Tibial artery (tissue), 4 donors: ENCODE measurements at regions not wholly inside any gene's neighbourhood (a gene's known extent, or its start where the extent isn't known, plus 50 kb on each side); places are given as distances from the start of the nearest gene placed in this dataset.

Source experiments
- DNase-seq, 2 donors: peaks; one replicate each; pipeline ENCODE4 v3.0.0-alpha.2; 2019
- H3K27ac ChIP-seq, 2 donors: fragments of 200-600 bp; sonication (generic) in 1 of 2; 1 replicate in 1 of 2; 2 replicates in 1 of 2; pipeline ENCODE4 v1.5.1; 2018 to 2019; ENCODE audit warnings: mild to moderate bottlenecking in 1 of 2
- H3K27me3 ChIP-seq, 2 donors: fragments of 200-600 bp; sonication (generic) in 1 of 2; one replicate each; pipeline versions ENCODE4 v1.5.1 to v1.6.0; 2016 to 2019
- H3K36me3 ChIP-seq, 3 donors: fragments of 200-600 bp; sonication (generic) in 2 of 3; one replicate each; pipeline ENCODE4 v1.5.1; 2016 to 2019; ENCODE audit warnings: mild to moderate bottlenecking in 2 of 3
- H3K4me1 ChIP-seq, 4 donors: fragments of 200-600 bp; sonication (generic) in 2 of 4; 1 replicate in 3 of 4; 2 replicates in 1 of 4; pipeline ENCODE4 v1.5.1; 2016 to 2019
- H3K4me3 ChIP-seq, 2 donors: fragments of 200-600 bp; sonication (generic) in 1 of 2; 1 replicate in 1 of 2; 2 replicates in 1 of 2; pipeline ENCODE4 v1.5.1; 2018 to 2019; ENCODE audit warnings: mild to moderate bottlenecking in 2 of 2
- H3K9me3 ChIP-seq, 3 donors: fragments of 200-600 bp; sonication (generic) in 1 of 3; one replicate each; pipeline ENCODE4 v1.5.1; 2016 to 2019
- intact Hi-C: fragments of 100-400 bp; cut with DNase I; formaldehyde crosslinking; loops from one replicate; pipeline ENCODE4 v1.15.0; 2023; ENCODE audit warnings: low total_unique reads
- TF ChIP-seq, protein P1 (sequence below), 2 experiments: fragments of 200-600 bp in 1 of 2; fragments of 450-650 bp in 1 of 2; IDR thresholded peaks; one replicate each; pipeline ENCODE4 v1.5.1; 2017 to 2019; ENCODE audit warnings: antibody characterized with exemption in 2 of 2, mild to moderate bottlenecking in 1 of 2, moderate library complexity in 1 of 2

DNA sequence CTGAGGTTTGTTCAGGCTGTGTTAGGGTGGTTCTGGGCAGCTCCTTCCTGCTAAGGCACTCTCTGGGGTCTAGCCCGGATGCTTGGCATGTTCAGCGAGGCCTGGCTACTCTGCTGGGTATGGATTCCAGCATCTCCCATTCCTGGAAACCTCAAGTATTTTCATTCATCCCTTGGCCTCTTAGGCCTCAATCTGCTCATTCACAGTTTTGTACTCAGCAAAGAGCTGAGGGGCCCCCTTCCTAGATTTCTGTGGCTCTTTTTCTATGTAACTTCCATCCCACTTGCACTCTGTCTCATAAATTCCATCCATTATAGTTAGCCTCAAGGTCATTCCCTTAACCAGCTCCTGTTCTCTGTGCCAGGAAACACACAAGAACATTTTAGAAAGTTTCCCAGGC, 798.8 kb upstream of the HS6ST1 start:
- Histone ChIP-seq H3K4me3 (no peak overlapping the region), H3K27me3 (no peaks in the 10 kb centered on the region), H3K4me1 (peaks cover 0 to 18% (median 12%) of the 10 kb centered on the region in 4 donors), H3K36me3 (no peaks in the 10 kb centered on the region), H3K27ac (peak overlapping the region; percentile 44 to 55), H3K9me3 (no peaks in the 10 kb centered on the region)
- intact Hi-C loops, result no loop called here
- TF ChIP-seq, protein P1, sequence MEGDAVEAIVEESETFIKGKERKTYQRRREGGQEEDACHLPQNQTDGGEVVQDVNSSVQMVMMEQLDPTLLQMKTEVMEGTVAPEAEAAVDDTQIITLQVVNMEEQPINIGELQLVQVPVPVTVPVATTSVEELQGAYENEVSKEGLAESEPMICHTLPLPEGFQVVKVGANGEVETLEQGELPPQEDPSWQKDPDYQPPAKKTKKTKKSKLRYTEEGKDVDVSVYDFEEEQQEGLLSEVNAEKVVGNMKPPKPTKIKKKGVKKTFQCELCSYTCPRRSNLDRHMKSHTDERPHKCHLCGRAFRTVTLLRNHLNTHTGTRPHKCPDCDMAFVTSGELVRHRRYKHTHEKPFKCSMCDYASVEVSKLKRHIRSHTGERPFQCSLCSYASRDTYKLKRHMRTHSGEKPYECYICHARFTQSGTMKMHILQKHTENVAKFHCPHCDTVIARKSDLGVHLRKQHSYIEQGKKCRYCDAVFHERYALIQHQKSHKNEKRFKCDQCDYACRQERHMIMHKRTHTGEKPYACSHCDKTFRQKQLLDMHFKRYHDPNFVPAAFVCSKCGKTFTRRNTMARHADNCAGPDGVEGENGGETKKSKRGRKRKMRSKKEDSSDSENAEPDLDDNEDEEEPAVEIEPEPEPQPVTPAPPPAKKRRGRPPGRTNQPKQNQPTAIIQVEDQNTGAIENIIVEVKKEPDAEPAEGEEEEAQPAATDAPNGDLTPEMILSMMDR (IDR thresholded peaks at IDR 0.05), result no peak
- DNase-seq, result no peak

DNA sequence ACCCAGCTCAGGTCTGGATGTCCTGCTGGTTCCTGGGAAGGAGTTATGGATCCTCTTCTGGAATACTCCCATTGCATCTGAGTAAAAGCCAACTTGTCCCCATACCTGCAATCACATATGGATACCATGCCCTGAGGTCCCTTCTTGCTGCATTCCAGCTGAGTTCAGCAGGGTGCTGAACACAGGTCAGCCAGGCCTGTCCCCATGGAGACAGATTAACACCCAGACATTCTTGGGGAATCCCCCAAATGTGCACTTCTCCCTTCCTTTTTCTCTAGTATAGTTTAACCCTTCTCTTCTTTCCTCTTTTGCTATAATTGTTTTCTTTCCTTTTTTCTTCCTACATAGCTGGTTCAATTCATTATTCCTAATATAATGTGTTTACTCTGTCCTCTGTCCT, 799.6 kb upstream of the HS6ST1 start:
- H3K9me3 ChIP-seq, result no peaks in the 10 kb centered on the region
- no peaks in the 10 kb centered on the region for H3K27me3 ChIP-seq
- intact Hi-C loops, result no loop called here
- H3K4me1 ChIP-seq, result peaks cover 0 to 18% (median 12%) of the 10 kb centered on the region in 4 donors
- H3K36me3 ChIP-seq, result no peaks in the 10 kb centered on the region
- TF ChIP-seq, protein P1 (IDR thresholded peaks at IDR 0.05), result no peak
- H3K27ac ChIP-seq, result peak overlapping the region; percentile 44 to 55
- DNase-seq, result no peak
- no peak overlapping the region for H3K4me3 ChIP-seq

DNA sequence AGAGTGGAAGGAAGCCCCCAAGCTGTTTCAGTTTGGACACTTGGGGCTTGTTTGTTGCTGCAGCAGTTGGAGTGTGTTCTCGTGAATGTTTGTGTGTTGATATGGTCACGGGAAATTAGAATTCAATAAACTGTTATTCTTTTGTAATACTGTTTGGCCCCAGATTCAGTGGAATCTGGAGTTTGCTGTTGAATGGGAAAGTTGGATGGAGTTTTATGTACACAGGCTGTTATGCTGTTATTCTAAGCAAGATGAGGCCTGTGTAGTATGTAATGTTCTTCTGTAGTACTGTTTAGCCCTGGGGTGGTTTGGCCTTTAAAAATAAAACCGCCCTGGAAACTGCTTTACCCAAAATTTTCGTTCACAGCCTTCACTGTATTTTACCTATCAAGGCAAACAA, 810.4 kb upstream of the HS6ST1 start:
- intact Hi-C loops, result no loop called here
- Histone ChIP-seq H3K9me3 (no peaks in the 10 kb centered on the region), H3K4me1 (peaks cover 0 to 12% (median 3%) of the 10 kb centered on the region in 4 donors), H3K4me3 (no peak overlapping the region), H3K36me3 (no peaks in the 10 kb centered on the region), H3K27me3 (no peaks in the 10 kb centered on the region), H3K27ac (peak overlapping the region in 1 of 2 donors; percentile 34)
- no peak for DNase-seq
- TF ChIP-seq, protein P1 (IDR thresholded peaks at IDR 0.05), result no peak

DNA sequence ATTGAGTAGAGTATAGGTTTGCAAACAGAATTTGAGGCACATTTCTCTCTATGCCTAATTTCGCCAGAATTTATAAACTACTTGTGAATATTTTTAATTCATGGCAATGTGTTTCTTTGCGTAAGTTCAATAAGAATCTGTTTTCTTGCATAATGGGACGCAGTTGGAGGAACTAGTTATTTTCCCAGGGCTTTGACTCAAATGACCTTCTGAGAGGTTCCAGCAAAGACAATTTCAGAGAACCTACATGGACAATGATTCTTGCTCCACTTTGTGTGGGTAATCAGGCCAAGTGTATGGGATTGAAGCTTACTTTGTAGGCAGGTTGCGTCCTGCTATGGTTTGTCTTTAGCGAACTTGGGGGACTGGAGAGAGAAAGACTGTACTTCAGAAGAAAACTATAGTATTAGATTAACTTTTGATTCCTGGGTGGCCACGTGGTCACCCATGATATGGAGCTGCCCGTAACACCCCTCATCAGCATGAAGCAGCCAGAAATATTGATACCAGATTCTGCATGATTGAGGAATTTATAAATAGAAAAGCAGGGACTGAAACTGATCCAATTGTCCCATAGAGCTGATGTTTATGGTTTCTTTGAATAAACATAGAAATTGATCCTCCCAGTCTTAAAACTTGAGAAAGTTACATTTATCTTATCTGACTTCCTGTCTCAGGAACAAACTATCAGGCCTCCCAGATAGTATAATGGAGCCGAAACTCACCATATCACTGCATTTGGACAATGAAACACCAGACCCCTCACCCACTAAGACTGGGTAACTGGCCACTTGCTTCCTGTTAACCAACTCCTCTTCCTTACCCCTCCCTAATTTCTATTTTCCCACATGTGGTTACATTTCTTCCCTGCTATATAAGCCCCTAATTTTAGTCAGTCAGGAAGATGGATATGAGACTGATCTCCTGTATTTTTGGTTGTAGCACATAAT, 815.3 kb upstream of the HS6ST1 start:
- intact Hi-C loops, result no loop called here
- no peaks in the 10 kb centered on the region for H3K27me3 ChIP-seq
- H3K4me3 ChIP-seq, result no peak overlapping the region
- H3K4me1 ChIP-seq, result peaks cover 0 to 6% (median 3%) of the 10 kb centered on the region in 4 donors
- no peak overlapping the region for H3K27ac ChIP-seq
- DNase-seq, result no peak
- TF ChIP-seq, protein P1 (IDR thresholded peaks at IDR 0.05), result no peak
- no peaks in the 10 kb centered on the region for H3K36me3 ChIP-seq
- no peaks in the 10 kb centered on the region for H3K9me3 ChIP-seq

DNA sequence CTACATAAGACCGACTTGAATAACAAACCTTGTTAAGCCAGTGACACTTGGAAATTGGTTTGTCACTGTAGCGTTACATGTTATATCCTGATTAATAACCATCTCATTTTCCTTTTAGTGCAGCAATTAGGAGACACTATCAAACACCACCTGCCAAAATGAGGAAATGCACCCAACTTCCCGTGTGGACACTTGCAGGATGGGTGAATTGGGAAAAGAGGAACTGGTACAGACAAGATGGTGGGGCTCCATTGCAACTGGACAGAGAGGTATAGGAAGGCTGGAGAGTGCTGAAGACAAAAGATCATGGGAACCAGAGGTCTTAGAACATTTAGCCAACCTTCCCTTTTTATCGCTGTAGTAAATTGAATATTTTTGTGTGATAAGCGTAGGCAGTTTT, 816.3 kb upstream of the HS6ST1 start:
- no peaks in the 10 kb centered on the region for H3K36me3 ChIP-seq
- no peak for DNase-seq
- H3K27ac ChIP-seq, result no peak overlapping the region
- no peaks in the 10 kb centered on the region for H3K4me1 ChIP-seq
- no peak overlapping the region for H3K4me3 ChIP-seq
- TF ChIP-seq, protein P1 (IDR thresholded peaks at IDR 0.05), result no peak
- no peaks in the 10 kb centered on the region for H3K9me3 ChIP-seq
- intact Hi-C loops, result no loop called here
- no peaks in the 10 kb centered on the region for H3K27me3 ChIP-seq
